ENCODE measurements at regions not wholly inside any gene's neighbourhood (a gene's known extent, or its start where the extent isn't known, plus 50 kb on each side); places are given as distances from the start of the nearest gene placed in this dataset.

- Histone ChIP-seq H3K4me3 (no peak overlapping the region), H3K27ac (no peak overlapping the region), H3K4me1 (no peaks in the 10 kb centered on the region), H3K27me3 (no peaks in the 10 kb centered on the region), H3K36me3 (no peaks in the 10 kb centered on the region), H3K9me3 (no peaks in the 10 kb centered on the region)
- no peak for DNase-seq
- no peak for TF ChIP-seq POLR2A (IDR thresholded peaks at IDR 0.05)
- TF ChIP-seq, protein P1, sequence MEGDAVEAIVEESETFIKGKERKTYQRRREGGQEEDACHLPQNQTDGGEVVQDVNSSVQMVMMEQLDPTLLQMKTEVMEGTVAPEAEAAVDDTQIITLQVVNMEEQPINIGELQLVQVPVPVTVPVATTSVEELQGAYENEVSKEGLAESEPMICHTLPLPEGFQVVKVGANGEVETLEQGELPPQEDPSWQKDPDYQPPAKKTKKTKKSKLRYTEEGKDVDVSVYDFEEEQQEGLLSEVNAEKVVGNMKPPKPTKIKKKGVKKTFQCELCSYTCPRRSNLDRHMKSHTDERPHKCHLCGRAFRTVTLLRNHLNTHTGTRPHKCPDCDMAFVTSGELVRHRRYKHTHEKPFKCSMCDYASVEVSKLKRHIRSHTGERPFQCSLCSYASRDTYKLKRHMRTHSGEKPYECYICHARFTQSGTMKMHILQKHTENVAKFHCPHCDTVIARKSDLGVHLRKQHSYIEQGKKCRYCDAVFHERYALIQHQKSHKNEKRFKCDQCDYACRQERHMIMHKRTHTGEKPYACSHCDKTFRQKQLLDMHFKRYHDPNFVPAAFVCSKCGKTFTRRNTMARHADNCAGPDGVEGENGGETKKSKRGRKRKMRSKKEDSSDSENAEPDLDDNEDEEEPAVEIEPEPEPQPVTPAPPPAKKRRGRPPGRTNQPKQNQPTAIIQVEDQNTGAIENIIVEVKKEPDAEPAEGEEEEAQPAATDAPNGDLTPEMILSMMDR (IDR thresholded peaks at IDR 0.05), result no peak
Measured at GRCh38 chr1:230578616-230579015, 63.7 kb upstream of the COG2 start.

- DNase-seq, result no peak
- TF ChIP-seq POLR2A (IDR thresholded peaks at IDR 0.05), result no peak
- TF ChIP-seq, protein P1 (IDR thresholded peaks at IDR 0.05), result no peak
- Histone ChIP-seq H3K4me3 (no peak overlapping the region), H3K36me3 (no peaks in the 10 kb centered on the region), H3K27ac (no peak overlapping the region), H3K9me3 (no peaks in the 10 kb centered on the region), H3K27me3 (no peaks in the 10 kb centered on the region), H3K4me1 (peaks cover 0 to 8% (median 2%) of the 10 kb centered on the region in 4 donors)
Measured at GRCh38 chr1:230577537-230577936, 64.7 kb upstream of the COG2 start.

GRCh38 chr1:230575886-230576500 lies 66.3 kb upstream of the COG2 start:
- H3K9me3 ChIP-seq, result no peaks in the 10 kb centered on the region
- H3K27ac ChIP-seq, result peak overlapping the region in 1 of 4 donors; percentile 25
- no peak for DNase-seq

DNA sequence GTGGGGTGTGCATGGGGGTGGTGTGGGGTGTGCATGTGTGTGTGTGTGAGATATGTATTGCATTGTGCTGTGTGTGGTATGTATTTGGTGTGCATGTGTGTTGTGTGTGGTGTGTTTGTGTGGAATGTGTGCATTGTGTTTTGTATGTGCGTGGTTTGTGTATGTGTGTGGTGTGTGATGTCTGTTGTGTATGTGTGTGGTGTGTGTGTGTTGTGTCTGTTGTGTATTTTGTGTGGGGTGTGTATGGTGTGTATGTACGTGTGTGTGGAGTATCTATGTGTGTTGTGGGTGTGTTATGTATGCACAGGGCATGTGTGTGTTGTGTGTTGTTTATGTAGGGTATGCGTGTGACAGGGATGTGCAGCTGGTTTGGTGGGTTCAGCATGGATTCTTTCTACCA lies 67.8 kb upstream of the COG2 start:
- TF ChIP-seq, protein P1 (IDR thresholded peaks at IDR 0.05), result no peak
- no peak for TF ChIP-seq POLR2A (IDR thresholded peaks at IDR 0.05)
- Histone ChIP-seq H3K36me3 (no peaks in the 10 kb centered on the region), H3K9me3 (no peaks in the 10 kb centered on the region), H3K27me3 (no peaks in the 10 kb centered on the region), H3K4me1 (peaks cover 0 to 12% (median 3%) of the 10 kb centered on the region in 4 donors), H3K4me3 (no peak overlapping the region), H3K27ac (no peak overlapping the region)
- no peak for DNase-seq

More at GRCh38 chr1:230575886-230576500, 66.3 kb upstream of the COG2 start:
- Histone ChIP-seq H3K27me3 (no peaks in the 10 kb centered on the region), H3K36me3 (no peaks in the 10 kb centered on the region), H3K4me1 (peaks cover 0 to 12% (median 3%) of the 10 kb centered on the region in 4 donors), H3K4me3 (no peak overlapping the region)
- TF ChIP-seq, protein P1 (IDR thresholded peaks at IDR 0.05), result no peak
- TF ChIP-seq POLR2A (IDR thresholded peaks at IDR 0.05), result no peak

GRCh38 chr1:230573658-230574057 lies 68.6 kb upstream of the COG2 start:
- no peak for TF ChIP-seq POLR2A (IDR thresholded peaks at IDR 0.05)
- TF ChIP-seq, protein P1 (IDR thresholded peaks at IDR 0.05), result no peak
- H3K9me3 ChIP-seq, result no peaks in the 10 kb centered on the region
- H3K27me3 ChIP-seq, result no peaks in the 10 kb centered on the region
- no peak for DNase-seq
- H3K4me3 ChIP-seq, result no peak overlapping the region
- H3K4me1 ChIP-seq, result peaks cover 0 to 12% (median 3%) of the 10 kb centered on the region in 4 donors
- H3K36me3 ChIP-seq, result no peaks in the 10 kb centered on the region
- H3K27ac ChIP-seq, result no peak overlapping the region
